GM19240 (cell line): ENCODE measurements at regions not wholly inside any gene's neighbourhood (a gene's known extent, or its start where the extent isn't known, plus 50 kb on each side); places are given as distances from the start of the nearest gene placed in this dataset.

Experiments used
- DNase-seq: peaks from one replicate; pipeline ENCODE4 v3.0.0; 2011; ENCODE audit warnings: low spot score; ENCODE audit not compliant: insufficient read length

DNA sequence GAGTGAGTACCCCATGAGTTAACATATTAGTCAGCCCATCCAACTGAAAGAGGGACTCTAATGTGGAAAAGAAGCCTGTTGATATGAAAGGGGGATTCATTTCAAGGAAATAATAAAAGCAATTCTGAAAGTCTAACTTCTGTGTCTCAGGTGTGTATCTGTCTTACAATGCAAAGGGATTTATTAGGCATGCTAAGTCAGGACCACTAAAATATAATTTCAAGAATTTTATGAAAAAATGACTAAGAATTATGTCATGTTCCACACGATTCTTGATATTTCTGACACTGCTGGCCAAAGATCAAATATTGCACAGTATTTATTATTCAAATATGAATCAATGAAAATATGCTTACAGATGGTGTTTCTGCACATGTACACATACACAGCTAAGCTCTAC, 130.8 kb downstream of the KLF12 start:
- DNase-seq, result no peak

DNA sequence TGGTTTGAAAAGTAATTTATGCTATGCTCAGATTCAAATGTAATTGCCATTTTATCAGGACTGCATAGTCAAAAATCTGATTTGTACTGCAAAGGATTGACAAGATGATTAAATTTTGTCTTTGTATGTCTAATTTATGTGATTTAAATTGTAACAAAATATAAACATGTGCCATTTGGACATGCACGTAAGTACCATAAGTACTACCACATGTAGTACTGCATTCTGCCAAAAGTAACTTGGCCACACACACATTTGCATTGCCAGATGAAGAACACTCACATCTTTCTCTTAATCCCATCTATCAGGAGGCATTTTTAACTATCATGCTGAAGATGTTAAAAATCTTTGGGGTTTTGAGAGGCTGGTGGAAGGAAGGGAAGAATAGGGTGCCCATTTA, 133.3 kb downstream of the KLF12 start:
- no peak for DNase-seq

DNA sequence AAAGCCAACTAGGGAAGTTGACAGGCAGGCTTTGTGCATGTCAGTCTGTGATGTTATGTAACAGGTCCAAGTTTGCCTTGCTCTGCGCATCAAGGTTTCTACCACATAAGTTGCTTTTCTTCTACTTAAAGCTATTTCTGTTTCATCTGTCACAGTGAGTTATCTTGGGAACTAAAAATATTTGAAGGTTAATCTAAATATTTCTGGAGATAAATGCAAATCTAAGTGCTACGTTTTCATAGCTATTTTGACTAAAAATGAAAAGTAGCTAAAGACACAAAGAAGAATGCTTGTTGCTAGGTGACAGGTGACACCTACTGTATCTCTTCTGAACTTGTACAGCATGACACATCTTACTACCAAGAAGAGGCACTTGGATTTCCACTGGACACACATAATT, 135.6 kb downstream of the KLF12 start:
- no peak for DNase-seq

DNA sequence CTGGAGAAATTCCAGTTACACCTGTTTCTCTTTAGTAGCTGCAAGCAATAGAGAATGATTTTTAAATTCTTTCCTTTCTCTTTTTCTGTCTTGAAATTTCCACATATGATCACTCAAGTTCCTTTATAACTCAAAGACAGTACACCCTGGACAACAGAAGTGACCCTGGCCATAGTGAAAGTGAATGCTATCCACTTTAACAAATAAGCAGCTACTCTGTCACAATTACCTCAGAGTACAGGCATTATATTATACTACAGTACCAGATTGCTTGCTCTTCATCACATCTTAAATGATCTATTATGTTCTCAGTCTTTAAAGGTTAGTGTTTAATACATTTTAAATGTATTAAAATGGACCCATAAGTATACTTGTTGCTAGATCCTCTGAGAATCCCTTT, 136.2 kb downstream of the KLF12 start:
- no peak for DNase-seq

DNA sequence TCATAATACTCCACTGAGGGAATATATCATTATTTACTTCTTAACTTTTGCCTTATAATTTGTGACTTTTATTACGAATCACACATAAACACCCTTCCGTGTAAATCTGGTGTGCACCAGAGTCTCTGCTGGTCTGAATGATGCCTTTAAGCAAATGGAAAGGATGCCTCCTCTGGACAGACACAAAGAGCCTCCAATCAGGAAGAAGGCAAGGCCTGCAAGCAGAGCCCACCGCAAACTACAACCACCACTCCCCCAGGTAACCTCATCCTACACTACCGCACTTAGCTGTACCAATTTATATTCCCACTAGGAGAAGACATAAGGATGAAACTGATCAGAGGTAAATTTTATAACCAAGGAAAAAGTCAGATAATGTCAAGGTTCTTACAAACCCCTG, 137.6 kb downstream of the KLF12 start:
- DNase-seq, result no peak

DNA sequence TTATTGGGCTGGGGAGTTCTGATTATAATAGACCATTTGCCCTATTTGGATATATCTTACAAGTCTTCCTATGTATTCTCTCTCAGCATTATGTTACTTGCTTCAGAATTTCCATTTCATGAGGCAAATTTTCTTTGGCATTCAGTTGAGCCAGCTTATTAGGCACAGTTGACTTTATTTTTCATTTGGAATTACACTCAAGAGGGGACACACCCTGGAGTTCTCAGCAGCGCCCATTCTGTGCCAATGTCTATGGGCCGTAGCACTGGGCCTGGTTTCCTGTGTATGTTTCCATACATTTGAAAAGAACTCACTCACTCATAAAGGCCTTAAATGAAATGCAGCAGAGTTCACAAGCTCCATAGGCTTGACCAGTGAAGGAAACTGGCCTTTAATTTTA, 138.5 kb downstream of the KLF12 start:
- no peak for DNase-seq

DNA sequence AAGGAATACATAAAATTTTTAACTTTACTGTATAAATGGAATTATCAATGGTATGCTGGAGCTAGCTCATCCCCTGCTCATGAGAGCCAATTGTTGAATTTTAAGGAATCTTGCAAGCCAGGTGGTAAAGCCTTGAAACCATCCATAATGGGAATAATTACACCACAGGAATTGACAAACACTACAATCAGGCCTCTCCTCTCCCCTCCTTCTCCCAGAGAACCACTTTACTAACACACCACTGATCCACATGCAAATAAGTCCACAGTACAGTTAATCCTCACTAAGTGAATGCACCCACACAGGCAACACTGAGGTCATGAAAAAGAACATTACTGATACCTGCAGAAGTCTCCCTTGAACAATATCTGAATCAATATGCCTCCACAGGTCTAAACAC, 140.5 kb downstream of the KLF12 start:
- no peak for DNase-seq

DNA sequence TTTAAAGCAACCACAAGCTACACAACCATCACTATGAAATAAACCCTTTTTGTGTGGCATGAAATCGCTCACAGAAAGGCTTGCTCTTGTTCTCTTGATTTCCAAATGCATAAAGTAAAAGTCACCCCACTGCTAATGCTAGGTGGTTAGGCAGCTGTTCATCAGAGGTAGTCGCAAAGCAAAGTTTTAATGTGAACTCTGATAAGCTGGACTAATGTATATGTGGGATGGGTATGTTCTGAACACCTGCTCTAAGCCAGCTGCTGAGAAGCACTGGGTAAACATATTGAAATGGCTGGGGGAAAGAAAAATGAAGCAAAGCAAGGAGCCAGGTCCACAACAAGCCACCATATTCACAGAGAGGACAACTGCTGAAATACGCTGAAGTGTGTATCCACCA, 142.3 kb downstream of the KLF12 start:
- no peak for DNase-seq

DNA sequence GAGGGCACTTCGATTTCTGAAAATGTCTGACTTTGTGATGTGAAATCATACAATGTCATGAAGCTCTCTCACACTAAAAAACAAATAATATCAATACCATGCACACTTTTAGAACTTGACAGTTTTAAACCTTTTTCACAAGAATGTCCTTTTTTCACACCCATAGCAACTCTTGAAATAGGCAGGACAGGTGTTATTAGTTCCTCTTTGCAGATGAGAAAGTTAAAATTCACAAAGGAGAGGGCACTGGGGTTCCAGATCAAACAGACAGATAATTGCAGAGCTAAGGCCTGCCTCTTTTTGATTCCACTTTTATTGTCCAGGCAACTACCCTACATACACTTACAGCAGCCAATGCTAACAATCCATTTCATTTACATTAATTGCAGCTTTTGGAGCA, 142.8 kb downstream of the KLF12 start:
- no peak for DNase-seq

DNA sequence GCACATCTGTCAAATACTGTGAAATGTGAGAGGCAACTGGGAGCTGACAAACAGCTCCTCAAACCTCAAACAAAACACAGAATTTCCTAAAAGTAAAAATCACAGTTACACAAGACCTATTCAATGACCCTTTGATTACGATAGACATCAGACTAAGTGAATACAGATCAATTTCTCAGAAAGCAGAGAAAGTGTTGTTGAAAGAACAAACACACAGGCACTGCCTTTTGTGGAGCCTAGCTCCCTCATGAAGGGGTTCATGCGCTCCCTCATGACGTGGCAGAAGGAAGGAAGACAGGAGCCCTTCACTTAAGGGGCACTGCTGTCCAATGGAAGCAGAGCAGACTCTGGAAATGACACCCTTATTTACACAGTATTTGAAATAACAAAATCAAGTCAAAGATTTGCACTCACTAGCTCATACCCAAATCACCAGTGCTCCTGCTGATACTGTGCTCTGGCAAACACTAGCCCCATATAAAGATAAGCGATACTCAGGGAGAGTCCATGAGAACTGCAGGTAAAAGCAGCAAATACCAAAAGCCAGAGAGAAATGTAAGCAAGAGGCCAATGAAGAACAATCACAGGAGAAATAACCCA, 144.9 kb downstream of the KLF12 start:
- DNase-seq, result no peak

DNA sequence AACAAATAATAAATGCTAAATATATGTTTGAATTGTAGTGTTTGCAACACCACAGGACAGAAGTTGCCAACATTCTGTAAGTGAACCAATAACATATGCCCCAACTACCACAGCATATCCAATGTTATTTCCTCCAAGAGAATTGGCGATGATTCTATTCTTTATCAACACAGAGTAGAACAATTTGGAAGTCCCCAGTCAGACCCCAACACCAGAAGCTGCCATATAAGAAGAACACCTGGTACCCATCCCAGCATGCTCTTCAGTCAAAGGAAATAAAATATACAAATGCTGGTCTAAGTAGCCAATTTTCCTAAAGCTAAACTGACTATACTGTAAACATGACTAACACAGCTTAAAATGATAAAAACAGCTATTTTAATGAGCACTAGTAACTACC, 145.7 kb downstream of the KLF12 start:
- no peak for DNase-seq

DNA sequence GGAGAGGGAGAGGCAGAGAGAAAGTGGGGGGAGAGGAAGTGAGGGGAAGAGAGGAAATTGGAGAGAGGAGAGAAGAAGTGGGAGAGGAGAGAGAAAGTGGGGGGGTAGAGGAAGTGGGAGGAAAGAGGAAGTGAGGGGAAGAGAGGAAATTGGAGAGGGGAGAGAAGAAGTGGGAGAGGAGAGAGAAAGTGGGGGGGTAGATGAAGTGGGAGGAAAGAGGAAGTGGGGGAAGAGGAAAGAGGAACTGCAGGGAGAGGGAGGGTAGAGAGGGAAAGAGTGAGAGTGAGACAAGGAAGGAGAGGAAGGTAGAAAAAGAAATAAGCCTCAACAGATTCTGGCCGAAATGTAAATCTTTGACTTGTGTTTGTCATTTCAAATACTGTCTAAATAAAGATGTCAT, 146.6 kb downstream of the KLF12 start:
- DNase-seq, result no peak

DNA sequence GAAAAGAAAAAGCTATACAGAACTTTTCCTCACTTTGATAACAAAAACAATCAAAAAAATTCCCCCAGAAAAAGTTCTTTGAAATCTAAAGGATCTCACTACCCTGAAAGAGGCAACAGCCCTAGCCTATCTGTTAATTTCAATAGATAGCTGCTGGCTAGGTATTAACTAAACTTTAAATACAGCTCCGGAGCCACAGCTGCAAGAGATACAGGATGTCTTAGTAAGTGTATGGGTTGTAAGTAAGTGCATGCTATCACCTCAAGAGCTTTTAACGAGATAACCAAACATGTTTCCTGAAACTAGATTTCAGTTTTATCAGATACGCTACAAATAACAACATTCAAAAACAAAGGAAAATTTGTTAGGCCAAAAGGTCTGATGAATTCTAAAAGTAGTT, 148.4 kb downstream of the KLF12 start:
- no peak for DNase-seq

DNA sequence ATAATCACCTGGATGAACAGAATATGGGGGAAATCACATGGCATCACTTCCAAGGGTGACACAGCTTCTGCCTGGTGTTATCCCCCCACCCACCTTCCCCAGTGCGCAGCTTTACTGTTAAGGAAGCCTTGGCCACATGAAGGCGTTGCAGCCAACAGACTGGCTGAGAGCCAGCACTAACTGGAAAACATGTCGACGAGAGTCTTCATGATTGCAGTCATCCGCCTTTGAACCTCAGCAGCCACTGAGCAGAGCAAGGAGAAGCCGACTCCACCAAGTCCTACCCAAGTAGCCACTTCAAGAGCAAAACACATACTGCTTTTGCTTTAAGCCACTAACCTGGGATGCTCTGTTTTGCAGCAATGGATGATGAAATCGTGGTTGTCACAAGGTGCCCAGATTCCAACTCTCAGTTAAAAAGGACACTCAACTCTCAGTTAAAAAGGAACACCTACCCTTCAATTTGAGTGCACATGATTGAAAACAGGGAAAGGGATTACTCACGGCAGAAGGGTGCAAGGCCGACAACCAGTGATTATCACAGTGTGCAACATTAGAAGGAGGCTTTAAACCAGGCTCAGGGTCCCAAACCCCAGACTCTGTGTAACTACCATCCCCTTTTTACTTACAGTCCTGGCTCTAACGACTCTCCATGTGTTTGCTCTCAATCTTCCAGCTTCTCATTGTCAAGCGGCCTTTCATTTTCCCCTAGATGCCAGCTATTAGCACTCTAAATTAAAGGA, 149.1 kb downstream of the KLF12 start:
- no peak for DNase-seq

DNA sequence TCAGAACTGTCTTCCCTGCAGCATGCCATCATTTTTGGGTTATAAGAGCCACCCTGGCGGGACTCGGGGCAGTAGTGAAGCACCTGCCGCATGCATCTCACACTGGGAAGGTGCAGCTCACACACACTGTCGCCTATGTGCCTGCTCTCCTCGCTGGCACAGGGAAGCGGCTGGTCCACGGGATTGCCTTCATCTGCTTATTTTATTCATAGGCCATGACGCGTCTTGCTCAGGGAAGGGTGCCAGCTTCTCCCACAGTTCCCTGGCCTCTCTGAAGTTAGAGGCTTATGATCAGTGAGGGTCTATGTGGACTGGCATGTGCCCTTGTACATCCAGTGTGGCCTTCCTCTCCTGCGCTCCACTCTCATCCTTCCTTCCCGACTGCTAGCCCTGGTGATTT, 150.0 kb downstream of the KLF12 start:
- no peak for DNase-seq

DNA sequence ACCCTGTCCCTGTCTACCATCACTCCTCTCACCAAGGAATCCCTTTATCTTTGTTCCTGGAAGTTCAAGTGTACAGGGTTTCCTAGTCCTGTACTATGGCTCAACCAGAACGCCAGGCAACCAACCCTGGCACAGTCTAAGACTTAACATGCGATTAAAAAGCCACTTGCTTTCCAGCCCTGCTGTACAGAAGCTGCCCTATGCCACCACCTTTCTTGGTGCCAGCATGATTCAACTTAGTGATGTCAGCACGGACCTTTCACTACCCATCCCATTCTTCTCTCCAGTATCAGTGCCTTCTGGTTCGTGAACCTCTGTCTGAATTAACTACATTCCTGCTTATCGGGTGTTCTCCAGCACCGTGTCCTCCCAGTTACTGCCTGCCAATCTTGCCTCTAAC, 151.1 kb downstream of the KLF12 start:
- no peak for DNase-seq

DNA sequence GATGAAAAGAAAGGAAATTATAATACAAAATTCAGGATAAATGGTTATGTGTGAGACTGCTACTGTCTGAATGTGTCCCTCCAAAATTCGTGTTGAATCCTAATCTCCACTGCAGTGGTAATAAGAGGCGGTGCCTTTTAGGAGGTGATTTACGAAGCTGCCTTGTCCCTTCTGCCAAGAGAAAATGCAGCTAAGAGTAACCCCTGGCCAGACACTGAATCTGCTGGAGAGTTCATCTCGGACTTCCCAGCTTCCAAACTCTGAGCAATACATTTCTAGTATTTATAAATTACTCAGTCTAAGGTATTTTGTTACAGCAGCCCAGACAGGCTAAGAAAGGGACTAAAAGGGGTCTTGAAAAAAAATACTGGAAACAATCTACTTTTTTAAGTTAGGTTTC, 152.6 kb downstream of the KLF12 start:
- no peak for DNase-seq

DNA sequence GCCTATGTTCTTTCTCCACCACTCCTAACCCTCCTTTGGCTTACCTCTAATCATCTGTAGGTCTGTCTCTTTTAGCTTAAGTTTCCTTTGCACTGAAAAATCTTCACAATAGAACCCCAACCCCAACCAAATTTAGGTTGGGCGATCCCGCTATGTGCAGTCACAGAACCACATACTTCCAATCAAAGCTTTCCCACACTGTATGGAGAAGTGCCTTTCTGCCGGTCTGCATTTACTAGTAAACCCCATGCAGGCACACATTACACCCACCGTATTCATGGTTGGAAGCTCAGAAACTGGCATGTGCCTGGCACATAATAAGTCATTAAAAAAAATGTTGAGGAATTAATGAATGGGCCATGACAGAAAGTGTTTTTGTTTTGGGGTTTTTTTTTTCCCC, 158.4 kb downstream of the KLF12 start:
- DNase-seq, result no peak

DNA sequence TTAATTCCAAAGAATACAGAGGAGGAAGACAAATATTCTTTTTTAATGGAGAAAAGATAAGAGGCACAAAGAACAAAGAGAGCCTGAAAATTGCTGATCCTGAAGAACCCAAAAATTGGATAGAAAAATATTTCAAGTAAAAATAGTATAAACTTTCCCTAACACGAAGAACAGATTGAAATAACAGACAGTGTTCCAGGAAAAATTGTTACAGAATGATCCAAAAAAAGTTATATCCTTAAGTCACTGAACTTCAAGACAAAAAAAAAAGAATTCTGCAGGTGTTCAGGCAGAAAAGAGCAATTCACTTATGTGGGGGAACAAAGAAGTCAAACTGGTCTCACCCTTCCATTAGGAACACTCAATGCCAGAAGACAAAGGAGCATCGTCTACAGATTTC, 160.2 kb downstream of the KLF12 start:
- DNase-seq, result no peak

DNA sequence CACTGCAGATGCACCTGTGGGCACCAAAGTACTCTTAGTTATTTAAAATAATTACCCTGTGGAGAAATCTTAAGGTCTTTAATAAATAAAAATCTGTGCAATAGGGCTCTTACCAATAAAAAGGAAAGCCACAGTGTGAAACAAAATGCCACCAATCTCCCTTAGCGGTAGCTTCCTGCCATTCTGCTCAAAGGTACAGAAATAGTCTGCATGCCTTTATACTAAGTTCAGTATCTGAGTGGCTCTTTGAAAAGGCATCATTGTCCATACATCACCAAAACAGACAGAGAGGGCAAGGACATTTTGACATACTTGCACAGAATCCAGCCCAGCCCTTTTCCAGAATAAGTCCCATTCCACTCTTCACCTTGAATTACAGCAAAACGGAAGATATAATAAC, 161.0 kb downstream of the KLF12 start:
- no peak for DNase-seq

DNA sequence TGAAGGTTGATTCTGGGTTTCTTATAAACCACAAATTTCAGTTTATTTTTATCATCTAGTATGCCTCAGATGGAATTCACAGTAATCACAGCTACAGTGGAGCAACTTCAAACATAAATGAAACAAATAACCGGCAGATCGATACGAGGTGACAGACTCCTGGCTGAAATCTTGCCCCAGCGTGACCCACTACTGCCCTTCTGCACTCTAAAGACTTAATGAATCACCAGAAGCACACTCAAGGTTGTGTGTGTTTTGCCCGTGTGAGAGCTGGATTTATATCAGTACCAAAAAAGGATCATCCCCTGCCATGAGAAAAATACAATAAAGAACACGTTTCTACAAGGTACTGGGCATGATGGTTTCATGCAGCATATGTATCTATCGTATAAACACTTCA, 161.7 kb downstream of the KLF12 start:
- DNase-seq, result no peak

DNA sequence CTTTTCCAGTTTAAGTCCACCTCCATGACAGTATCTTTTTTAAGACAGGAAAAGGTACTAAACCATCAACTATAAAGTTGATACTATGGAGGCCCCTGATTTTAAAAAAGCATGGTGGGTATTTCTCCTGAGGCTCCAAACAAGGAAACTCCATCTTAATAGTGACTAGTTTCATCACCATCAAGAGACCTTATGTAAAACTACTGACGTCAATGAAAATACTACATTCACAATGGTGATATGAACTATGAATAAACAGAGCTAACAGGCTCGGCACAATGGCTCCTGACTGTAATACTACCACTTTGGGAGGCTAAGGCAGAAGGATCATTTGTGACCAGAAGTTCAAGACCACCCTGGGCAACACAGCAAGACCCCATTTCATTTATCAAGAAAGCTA, 162.7 kb downstream of the KLF12 start:
- no peak for DNase-seq

DNA sequence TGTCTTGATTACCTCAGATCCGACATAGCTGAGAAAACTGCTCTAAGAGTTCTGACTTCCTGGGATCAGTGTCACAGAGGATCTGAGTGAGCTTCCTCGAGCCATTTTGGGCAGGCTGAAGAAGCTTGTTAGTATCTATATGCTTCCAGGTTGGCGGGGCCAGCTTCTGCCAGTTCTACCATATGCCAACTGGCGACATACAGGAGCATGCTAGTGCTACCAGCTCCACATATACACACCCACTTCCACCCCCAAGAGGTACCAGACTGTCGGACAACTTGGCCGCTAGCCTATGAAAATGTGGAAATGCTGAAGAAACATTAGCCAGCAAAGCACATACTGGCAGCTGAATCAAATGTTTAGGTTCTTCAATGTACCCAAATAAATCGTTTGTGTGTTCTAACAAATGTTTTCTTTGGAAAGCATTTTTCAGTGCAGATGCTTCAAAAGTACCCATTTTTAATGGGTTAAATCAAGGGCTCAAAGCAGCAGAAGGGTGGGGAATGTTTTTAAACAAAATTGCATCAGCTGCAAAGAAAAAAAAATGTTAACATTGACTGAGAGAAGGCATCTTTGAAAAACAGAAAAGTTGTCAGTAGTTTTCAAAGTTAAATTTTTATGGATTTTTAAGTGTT, 163.7 kb downstream of the KLF12 start:
- no peak for DNase-seq
